ENCODE measurements at regions not wholly inside any gene's neighbourhood (a gene's known extent, or its start where the extent isn't known, plus 50 kb on each side); places are given as distances from the start of the nearest gene placed in this dataset.

- 72 to 81% methylated on average over 3 of the region's 3 CpGs for WGBS, 2 donors
- DNase-seq: no peak
Measured at GRCh38 chr14:87698481-87698880, 294.5 kb downstream of the GALC start.

GRCh38 chr14:87696485-87696884 lies 296.5 kb downstream of the GALC start:
- H3K27ac ChIP-seq (ENCODE audit: low read depth in 1 of 2, low read length in 1 of 2): no peak overlapping the region
- H3K9ac ChIP-seq (ENCODE audit: insufficient read depth in 1 of 2, low read length in 2 of 2): no peak overlapping the region
- H3K9me3 ChIP-seq (ENCODE audit: control insufficient read depth in 4 of 4, insufficient read depth in 3 of 4, low read length in 3 of 4): peaks cover 0 to 2% (median 0%) of the 10 kb centered on the region in 4 donors
- 53 to 61% methylated on average over 1 of the region's 1 CpG for WGBS, 2 donors
- no peaks in the 10 kb centered on the region for H3K27me3 ChIP-seq (ENCODE audit: control insufficient read depth in 3 of 3, insufficient read depth in 3 of 3, low read length in 2 of 3)
- no peaks in the 10 kb centered on the region for H3K36me3 ChIP-seq (ENCODE audit: control insufficient read depth in 4 of 4, insufficient read depth in 4 of 4, low read length in 4 of 4)
- H3K4me3 ChIP-seq: no peak overlapping the region
- DNase-seq: no peak
- no peak for TF ChIP-seq CTCF (IDR thresholded peaks at IDR 0.05; ENCODE audit: control extremely low read depth, extremely low read depth)
- H3K4me1 ChIP-seq (ENCODE audit: control insufficient read depth in 5 of 5, insufficient read depth in 5 of 5, low read length in 5 of 5): no peaks in the 10 kb centered on the region
- no peak for ATAC-seq (ENCODE audit: insufficient read depth, low FRiP score)

More at GRCh38 chr14:87698481-87698880, 294.5 kb downstream of the GALC start:
- Histone ChIP-seq H3K4me3 (no peak overlapping the region), H3K27me3 (ENCODE audit: control insufficient read depth in 3 of 3, insufficient read depth in 3 of 3, low read length in 2 of 3) (no peaks in the 10 kb centered on the region), H3K4me1 (ENCODE audit: control insufficient read depth in 5 of 5, insufficient read depth in 5 of 5, low read length in 5 of 5) (no peaks in the 10 kb centered on the region), H3K27ac (ENCODE audit: low read depth in 1 of 2, low read length in 1 of 2) (no peak overlapping the region), H3K36me3 (ENCODE audit: control insufficient read depth in 4 of 4, insufficient read depth in 4 of 4, low read length in 4 of 4) (no peaks in the 10 kb centered on the region), H3K9ac (ENCODE audit: insufficient read depth in 1 of 2, low read length in 2 of 2) (no peak overlapping the region), H3K9me3 (ENCODE audit: control insufficient read depth in 4 of 4, insufficient read depth in 3 of 4, low read length in 3 of 4) (peaks cover 0 to 2% (median 0%) of the 10 kb centered on the region in 4 donors)
- ATAC-seq (ENCODE audit: insufficient read depth, low FRiP score): peak; percentile 19
- TF ChIP-seq CTCF (IDR thresholded peaks at IDR 0.05; ENCODE audit: control extremely low read depth, extremely low read depth): no peak

GRCh38 chr14:87691042-87691881 lies 301.7 kb downstream of the GALC start:
- Histone ChIP-seq H3K9me3 (ENCODE audit: control insufficient read depth in 4 of 4, insufficient read depth in 3 of 4, low read length in 3 of 4) (no peaks in the 10 kb centered on the region), H3K27ac (ENCODE audit: low read depth in 1 of 2, low read length in 1 of 2) (no peak overlapping the region), H3K36me3 (ENCODE audit: control insufficient read depth in 4 of 4, insufficient read depth in 4 of 4, low read length in 4 of 4) (no peaks in the 10 kb centered on the region), H3K4me3 (no peak overlapping the region), H3K4me1 (ENCODE audit: control insufficient read depth in 5 of 5, insufficient read depth in 5 of 5, low read length in 5 of 5) (no peaks in the 10 kb centered on the region), H3K27me3 (ENCODE audit: control insufficient read depth in 3 of 3, insufficient read depth in 3 of 3, low read length in 2 of 3) (no peaks in the 10 kb centered on the region), H3K9ac (ENCODE audit: insufficient read depth in 1 of 2, low read length in 2 of 2) (no peak overlapping the region)
- peak; percentile 15 to 40 (median 21) for DNase-seq
- ATAC-seq (ENCODE audit: insufficient read depth, low FRiP score): peak; percentile 78
- no peak for TF ChIP-seq CTCF (IDR thresholded peaks at IDR 0.05; ENCODE audit: control extremely low read depth, extremely low read depth)
- WGBS, 2 donors: 33 to 53% methylated on average over 15 of the region's 15 CpGs
